OCI-LY1 (cell line): ENCODE measurements at regions not wholly inside any gene's neighbourhood (a gene's known extent, or its start where the extent isn't known, plus 50 kb on each side); places are given as distances from the start of the nearest gene placed in this dataset.

Experiments used
- EZH2 ChIP-seq: fragments of 200-600 bp; sonication (generic), shearing (Covaris generic); IDR thresholded peaks from 2 replicates; pipeline ENCODE4 v1.8.0; 2017; ENCODE audit warnings: borderline replicate concordance, mixed run types, mild to moderate bottlenecking, antibody characterized with exemption, low read length, moderate library complexity, mixed read lengths
- TF ChIP-seq, protein P1 (sequence below): fragments of 200-600 bp; sonication (generic), shearing (Covaris generic); IDR thresholded peaks from 2 replicates; pipeline ENCODE4 v1.5.1; 2017; ENCODE audit warnings: mild to moderate bottlenecking, antibody characterized with exemption, low read length, moderate library complexity, mixed read lengths

DNA sequence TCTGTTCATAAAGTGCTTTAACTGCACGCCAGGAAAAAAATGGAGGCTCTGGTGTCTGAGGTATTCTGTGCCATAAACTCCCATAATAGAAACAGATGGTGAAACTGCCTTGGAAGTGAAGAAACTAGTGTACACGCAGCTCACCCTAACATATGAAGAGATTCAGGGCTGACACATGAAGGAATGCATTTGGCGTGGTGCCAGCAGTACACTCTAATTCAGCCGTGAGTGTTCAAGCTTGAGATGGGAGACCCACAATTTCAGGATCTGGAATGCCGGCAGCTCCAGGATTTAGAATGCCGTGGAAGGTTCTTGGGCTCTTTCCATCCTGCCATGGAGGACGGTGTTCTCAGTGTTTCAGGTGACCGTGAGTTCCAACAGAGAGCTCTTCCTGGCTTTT, 478.4 kb downstream of the TSHZ3 start:
- TF ChIP-seq, protein P1, sequence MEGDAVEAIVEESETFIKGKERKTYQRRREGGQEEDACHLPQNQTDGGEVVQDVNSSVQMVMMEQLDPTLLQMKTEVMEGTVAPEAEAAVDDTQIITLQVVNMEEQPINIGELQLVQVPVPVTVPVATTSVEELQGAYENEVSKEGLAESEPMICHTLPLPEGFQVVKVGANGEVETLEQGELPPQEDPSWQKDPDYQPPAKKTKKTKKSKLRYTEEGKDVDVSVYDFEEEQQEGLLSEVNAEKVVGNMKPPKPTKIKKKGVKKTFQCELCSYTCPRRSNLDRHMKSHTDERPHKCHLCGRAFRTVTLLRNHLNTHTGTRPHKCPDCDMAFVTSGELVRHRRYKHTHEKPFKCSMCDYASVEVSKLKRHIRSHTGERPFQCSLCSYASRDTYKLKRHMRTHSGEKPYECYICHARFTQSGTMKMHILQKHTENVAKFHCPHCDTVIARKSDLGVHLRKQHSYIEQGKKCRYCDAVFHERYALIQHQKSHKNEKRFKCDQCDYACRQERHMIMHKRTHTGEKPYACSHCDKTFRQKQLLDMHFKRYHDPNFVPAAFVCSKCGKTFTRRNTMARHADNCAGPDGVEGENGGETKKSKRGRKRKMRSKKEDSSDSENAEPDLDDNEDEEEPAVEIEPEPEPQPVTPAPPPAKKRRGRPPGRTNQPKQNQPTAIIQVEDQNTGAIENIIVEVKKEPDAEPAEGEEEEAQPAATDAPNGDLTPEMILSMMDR, result no peak
- no peak for TF ChIP-seq EZH2
